Esophagus muscularis mucosa (tissue), 3 donors: ENCODE measurements at regions not wholly inside any gene's neighbourhood (a gene's known extent, or its start where the extent isn't known, plus 50 kb on each side); places are given as distances from the start of the nearest gene placed in this dataset.

Source experiments
- POLR2A ChIP-seq: fragments of 450-650 bp; IDR thresholded peaks from one replicate; pipeline ENCODE4 v1.6.1; 2017; ENCODE audit warnings: antibody characterized with exemption, moderate library complexity, mild to moderate bottlenecking, low read depth
- TF ChIP-seq, protein P1 (sequence below), 3 experiments: fragments of 200-600 bp in 2 of 3; fragments of 450-650 bp in 1 of 3; sonication (generic) in 2 of 3; IDR thresholded peaks; one replicate each; pipeline ENCODE4 v1.5.1; 2017 to 2019; ENCODE audit warnings: antibody characterized with exemption in 3 of 3, mild to moderate bottlenecking in 2 of 3, moderate library complexity in 1 of 3

- TF ChIP-seq, protein P1, sequence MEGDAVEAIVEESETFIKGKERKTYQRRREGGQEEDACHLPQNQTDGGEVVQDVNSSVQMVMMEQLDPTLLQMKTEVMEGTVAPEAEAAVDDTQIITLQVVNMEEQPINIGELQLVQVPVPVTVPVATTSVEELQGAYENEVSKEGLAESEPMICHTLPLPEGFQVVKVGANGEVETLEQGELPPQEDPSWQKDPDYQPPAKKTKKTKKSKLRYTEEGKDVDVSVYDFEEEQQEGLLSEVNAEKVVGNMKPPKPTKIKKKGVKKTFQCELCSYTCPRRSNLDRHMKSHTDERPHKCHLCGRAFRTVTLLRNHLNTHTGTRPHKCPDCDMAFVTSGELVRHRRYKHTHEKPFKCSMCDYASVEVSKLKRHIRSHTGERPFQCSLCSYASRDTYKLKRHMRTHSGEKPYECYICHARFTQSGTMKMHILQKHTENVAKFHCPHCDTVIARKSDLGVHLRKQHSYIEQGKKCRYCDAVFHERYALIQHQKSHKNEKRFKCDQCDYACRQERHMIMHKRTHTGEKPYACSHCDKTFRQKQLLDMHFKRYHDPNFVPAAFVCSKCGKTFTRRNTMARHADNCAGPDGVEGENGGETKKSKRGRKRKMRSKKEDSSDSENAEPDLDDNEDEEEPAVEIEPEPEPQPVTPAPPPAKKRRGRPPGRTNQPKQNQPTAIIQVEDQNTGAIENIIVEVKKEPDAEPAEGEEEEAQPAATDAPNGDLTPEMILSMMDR (IDR thresholded peaks at IDR 0.05), result no peak
- TF ChIP-seq POLR2A, result no peak
Observed at GRCh38 chr7:142566271-142566670, 183.0 kb upstream of the PRSS1 start.
